MM.1S (cell line): ENCODE measurements at regions not wholly inside any gene's neighbourhood (a gene's known extent, or its start where the extent isn't known, plus 50 kb on each side); places are given as distances from the start of the nearest gene placed in this dataset.

ENCODE experiments used
- DNase-seq: peaks from one replicate; pipeline ENCODE4 v3.0.0-alpha.2; 2015
- H2AFZ ChIP-seq: fragments of 300-600 bp; sonication (generic); 2 replicates; pipeline ENCODE4 v1.6.0; 2016; ENCODE audit warnings: antibody characterized with exemption, low read length
- H3F3A ChIP-seq: fragments of 300-600 bp; sonication (generic); 2 replicates; pipeline ENCODE4 v1.6.1; 2016; ENCODE audit warnings: mild to moderate bottlenecking, antibody characterized with exemption, low read length, moderate library complexity, mixed read lengths; ENCODE audit not compliant: insufficient read depth
- H3K27ac ChIP-seq: fragments of 300-600 bp; sonication (generic); 2 replicates; pipeline ENCODE4 v1.5.1; 2016; ENCODE audit warnings: mild to moderate bottlenecking, low read length
- H3K27me3 ChIP-seq: fragments of 300-600 bp; sonication (generic); replicated peaks from 2 replicates; pipeline ENCODE4 v1.6.0; 2016; ENCODE audit warnings: low read length; ENCODE audit not compliant: insufficient read depth
- H3K36me3 ChIP-seq: fragments of 300-600 bp; sonication (generic); replicated peaks from 2 replicates; pipeline ENCODE4 v1.6.1; 2016; ENCODE audit warnings: mild to moderate bottlenecking, low read length, mixed read lengths; ENCODE audit not compliant: insufficient read depth
- H3K4me1 ChIP-seq: fragments of 300-600 bp; sonication (generic); 2 replicates; pipeline ENCODE4 v1.6.1; 2016; ENCODE audit warnings: low read length, mixed read lengths
- H3K4me2 ChIP-seq: fragments of 300-600 bp; sonication (generic); 2 replicates; pipeline ENCODE4 v1.6.0; 2016; ENCODE audit warnings: low read depth, low read length
- H3K4me3 ChIP-seq: fragments of 300-600 bp; sonication (generic); 2 replicates; pipeline ENCODE4 v1.5.1; 2016; ENCODE audit warnings: low read length, mixed read lengths
- H3K79me2 ChIP-seq: fragments of 300-600 bp; sonication (generic); 2 replicates; pipeline ENCODE4 v1.6.1; 2016; ENCODE audit warnings: mixed run types, low read length, mixed read lengths
- H3K9ac ChIP-seq: fragments of 300-600 bp; sonication (generic); 2 replicates; pipeline ENCODE4 v1.6.1; 2016; ENCODE audit warnings: low read length, mixed read lengths
- H3K9me2 ChIP-seq: fragments of 300-600 bp; sonication (generic); replicated peaks from 2 replicates; pipeline ENCODE4 v1.6.1; 2016; ENCODE audit warnings: mild to moderate bottlenecking, low read length, mixed read lengths; ENCODE audit not compliant: insufficient read depth
- H3K9me3 ChIP-seq: fragments of 300-600 bp; sonication (generic); replicated peaks from 2 replicates; pipeline ENCODE4 v1.6.1; 2016; ENCODE audit warnings: mild to moderate bottlenecking, low read length, mixed read lengths; ENCODE audit not compliant: insufficient read depth
- H4K20me1 ChIP-seq: fragments of 300-600 bp; sonication (generic); 2 replicates; pipeline ENCODE4 v1.6.1; 2016; ENCODE audit warnings: mild to moderate bottlenecking, low read length, moderate library complexity, mixed read lengths; ENCODE audit not compliant: insufficient read depth
- CTCF ChIP-seq: fragments of 300-600 bp; sonication (generic); IDR thresholded peaks from 2 replicates; pipeline ENCODE4 v1.5.1; 2016; ENCODE audit warnings: antibody characterized with exemption, low read length, mixed read lengths
- EZH2 ChIP-seq: fragments of 300-600 bp; sonication (generic); optimal IDR thresholded peaks from 2 replicates; pipeline ENCODE3; 2017; ENCODE audit warnings: low read depth, mild to moderate bottlenecking, antibody characterized with exemption, low read length, mixed read lengths
- EZH2phosphoT487 ChIP-seq: fragments of 300-600 bp; sonication (generic); IDR thresholded peaks from 2 replicates; pipeline ENCODE4 v1.6.1; 2018; ENCODE audit warnings: antibody characterized with exemption, low read length

GRCh38 chr5:8012131-8012977 lies 143.4 kb downstream of the MTRR start:
- H3F3A ChIP-seq, result no peaks in the 10 kb centered on the region
- no peak overlapping the region for H3K4me3 ChIP-seq
- H3K4me1 ChIP-seq, result no peaks in the 10 kb centered on the region
- H3K79me2 ChIP-seq, result no peaks in the 10 kb centered on the region
- H4K20me1 ChIP-seq, result no peaks in the 10 kb centered on the region
- H3K27ac ChIP-seq, result no peak overlapping the region
- no peaks in the 10 kb centered on the region for H3K9me2 ChIP-seq
- DNase-seq, result no peak
- no peak overlapping the region for H3K9ac ChIP-seq
- TF ChIP-seq EZH2 (no peak), EZH2phosphoT487 (no peak), CTCF (no peak)
- no peaks in the 10 kb centered on the region for H3K36me3 ChIP-seq
- H3K27me3 ChIP-seq, result no peaks in the 10 kb centered on the region
- no peak overlapping the region for H3K4me2 ChIP-seq
- H3K9me3 ChIP-seq, result no peaks in the 10 kb centered on the region
- H2AFZ ChIP-seq, result no peak overlapping the region

- no peaks in the 10 kb centered on the region for H3F3A ChIP-seq
- no peak overlapping the region for H3K9ac ChIP-seq
- H3K36me3 ChIP-seq, result no peaks in the 10 kb centered on the region
- no peak overlapping the region for H3K4me3 ChIP-seq
- no peaks in the 10 kb centered on the region for H3K27me3 ChIP-seq
- no peak overlapping the region for H2AFZ ChIP-seq
- no peaks in the 10 kb centered on the region for H3K9me3 ChIP-seq
- no peaks in the 10 kb centered on the region for H4K20me1 ChIP-seq
- H3K4me1 ChIP-seq, result no peaks in the 10 kb centered on the region
- TF ChIP-seq EZH2phosphoT487 (no peak), CTCF (no peak), EZH2 (no peak)
- no peak overlapping the region for H3K27ac ChIP-seq
- no peak overlapping the region for H3K4me2 ChIP-seq
- DNase-seq, result no peak
- H3K79me2 ChIP-seq, result no peaks in the 10 kb centered on the region
- H3K9me2 ChIP-seq, result no peaks in the 10 kb centered on the region
Observed at GRCh38 chr5:8013948-8014710, 145.2 kb downstream of the MTRR start.

GRCh38 chr5:8019719-8020218 lies 150.8 kb downstream of the MTRR start:
- H3K27ac ChIP-seq, result no peak overlapping the region
- no peak for DNase-seq
- no peak overlapping the region for H2AFZ ChIP-seq
- H3F3A ChIP-seq, result no peaks in the 10 kb centered on the region
- no peaks in the 10 kb centered on the region for H3K79me2 ChIP-seq
- no peak overlapping the region for H3K9ac ChIP-seq
- H3K4me1 ChIP-seq, result no peaks in the 10 kb centered on the region
- no peaks in the 10 kb centered on the region for H3K36me3 ChIP-seq
- H3K9me2 ChIP-seq, result no peaks in the 10 kb centered on the region
- no peaks in the 10 kb centered on the region for H4K20me1 ChIP-seq
- TF ChIP-seq EZH2 (no peak), EZH2phosphoT487 (no peak), CTCF (no peak)
- no peaks in the 10 kb centered on the region for H3K27me3 ChIP-seq
- no peak overlapping the region for H3K4me3 ChIP-seq
- no peaks in the 10 kb centered on the region for H3K9me3 ChIP-seq
- no peak overlapping the region for H3K4me2 ChIP-seq
